ENCODE measurements at regions not wholly inside any gene's neighbourhood (a gene's known extent, or its start where the extent isn't known, plus 50 kb on each side); places are given as distances from the start of the nearest gene placed in this dataset.
"Not testable (repeated sequence)": the region's sequence is repeated elsewhere in the genome, so short reads cannot be mapped to it uniquely, and the experiment has no call there.

GRCh38 chr22:44650806-44651205, 51.2 kb upstream of the PRR5 start:
- no peak for DNase-seq

- no peak for DNase-seq
Measured at GRCh38 chr22:44648821-44649565, 53.0 kb upstream of the PRR5 start.

GRCh38 chr22:44648085-44648820, 53.8 kb upstream of the PRR5 start:
- no peak for DNase-seq

GRCh38 chr22:44647141-44647540, 54.9 kb upstream of the PRR5 start:
- DNase-seq, result no peak

- DNase-seq, result no peak
Measured at GRCh38 chr22:44646668-44647067, 55.3 kb upstream of the PRR5 start.

GRCh38 chr22:44646141-44646540, 55.9 kb upstream of the PRR5 start:
- DNase-seq, result no peak

GRCh38 chr22:44645531-44645930, 56.5 kb upstream of the PRR5 start:
- no peak for DNase-seq

- no peak for DNase-seq
Measured at GRCh38 chr22:44645083-44645482, 56.9 kb upstream of the PRR5 start.

GRCh38 chr22:44643526-44644101, 58.4 kb upstream of the PRR5 start:
- DNase-seq, result not testable (repeated sequence)

- no peak for DNase-seq
Measured at GRCh38 chr22:44642096-44642644, 59.8 kb upstream of the PRR5 start.

GRCh38 chr22:44640618-44641155, 61.3 kb upstream of the PRR5 start:
- no peak for DNase-seq

- DNase-seq, result peak; percentile 31
Measured at GRCh38 chr22:44639891-44640617, 62.0 kb upstream of the PRR5 start.

- DNase-seq, result peak; percentile 79
Measured at GRCh38 chr22:44638971-44639760, 62.8 kb upstream of the PRR5 start.

GRCh38 chr22:44636502-44637206, 65.3 kb upstream of the PRR5 start:
- DNase-seq, result not testable (repeated sequence)

- not testable (repeated sequence) for DNase-seq
Measured at GRCh38 chr22:44635567-44635966, 66.4 kb upstream of the PRR5 start.

- DNase-seq, result no peak
Measured at GRCh38 chr22:44634426-44635321, 67.3 kb upstream of the PRR5 start.

GRCh38 chr22:44633647-44634046, 68.4 kb upstream of the PRR5 start:
- no peak for DNase-seq

GRCh38 chr22:44632541-44633396, 69.2 kb upstream of the PRR5 start:
- no peak for DNase-seq

- no peak for DNase-seq
Measured at GRCh38 chr22:44630826-44631225, 71.2 kb upstream of the PRR5 start.

All from tongue (tissue), 1 donor.